ENCODE measurements at regions not wholly inside any gene's neighbourhood (a gene's known extent, or its start where the extent isn't known, plus 50 kb on each side); places are given as distances from the start of the nearest gene placed in this dataset.

- Mint-ChIP-seq H3K36me3 (no peaks in the 10 kb centered on the region), H3K4me1 (peaks cover 3% of the 10 kb centered on the region), H3K27ac (no peak overlapping the region), H3K9me3 (no peaks in the 10 kb centered on the region), H3K27me3 (peaks cover 31% of the 10 kb centered on the region), H3K4me3 (no peak overlapping the region)
- no peak for ATAC-seq (ENCODE audit: low read depth)
- no peak for DNase-seq (ENCODE audit: low spot score in 2 of 2)
Measured at GRCh38 chr17:74008196-74008595, 195.3 kb upstream of the RPL38 start.

DNA sequence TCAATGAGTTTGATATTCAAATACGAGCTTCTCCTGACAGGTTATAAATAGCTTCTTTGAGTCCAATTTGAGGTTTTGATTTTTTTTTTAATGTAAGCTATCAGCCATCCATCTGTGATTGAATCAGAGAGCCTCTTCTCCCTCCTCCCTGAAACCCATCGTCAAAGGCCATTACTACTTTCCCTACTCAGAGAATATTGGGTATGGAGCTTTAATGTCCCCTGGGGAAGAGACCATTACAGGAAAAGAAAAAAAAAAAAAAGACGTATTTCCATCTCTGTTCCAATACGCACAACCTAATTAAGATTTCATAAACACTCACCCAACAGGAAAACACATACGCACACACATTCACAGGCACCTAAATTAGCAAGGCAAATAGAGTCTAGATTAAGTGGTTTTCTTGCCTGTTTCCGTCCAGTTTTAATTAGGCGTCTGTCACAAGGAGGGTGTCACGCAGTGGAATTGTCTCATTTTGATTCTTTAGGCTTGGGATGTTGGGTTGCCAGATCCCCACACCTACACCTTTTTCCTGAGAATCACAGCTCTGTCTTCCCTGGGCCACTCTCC lies 194.3 kb upstream of the RPL38 start:
- H3K4me1 Mint-ChIP-seq, result peaks cover 3% of the 10 kb centered on the region
- no peak overlapping the region for H3K4me3 Mint-ChIP-seq
- H3K36me3 Mint-ChIP-seq, result no peaks in the 10 kb centered on the region
- DNase-seq (ENCODE audit: low spot score in 2 of 2), result no peak
- no peak for ATAC-seq (ENCODE audit: low read depth)
- no peaks in the 10 kb centered on the region for H3K9me3 Mint-ChIP-seq
- peaks cover 28% of the 10 kb centered on the region for H3K27me3 Mint-ChIP-seq
- no peak overlapping the region for H3K27ac Mint-ChIP-seq

GRCh38 chr17:74010903-74011302 lies 192.6 kb upstream of the RPL38 start:
- ATAC-seq (ENCODE audit: low read depth) (no peak), DNase-seq (ENCODE audit: low spot score in 2 of 2) (no peak)
- Mint-ChIP-seq H3K27ac (no peak overlapping the region), H3K27me3 (peaks cover 26% of the 10 kb centered on the region), H3K9me3 (no peaks in the 10 kb centered on the region), H3K4me3 (no peak overlapping the region), H3K36me3 (no peaks in the 10 kb centered on the region), H3K4me1 (peaks cover 3% of the 10 kb centered on the region)

DNA sequence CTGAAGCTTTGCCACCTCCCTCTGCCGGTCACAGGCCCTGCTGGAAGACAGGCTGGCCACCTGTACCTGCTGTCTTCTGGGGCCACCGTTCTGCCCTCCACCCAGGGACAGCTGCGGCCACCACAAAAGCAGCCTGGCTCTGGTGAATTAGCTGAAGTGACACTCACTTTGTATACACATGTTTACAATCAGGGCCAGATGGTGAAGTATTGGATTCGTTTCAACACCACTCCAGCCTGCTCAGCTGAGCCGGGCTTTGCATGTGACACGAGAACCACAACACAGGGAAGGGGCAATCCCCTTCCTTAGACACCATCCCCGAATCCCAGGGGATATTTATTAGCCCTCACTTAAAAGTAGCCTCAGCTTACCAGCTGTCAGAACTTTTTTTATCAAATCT lies 191.5 kb upstream of the RPL38 start:
- Mint-ChIP-seq H3K4me3 (no peak overlapping the region), H3K4me1 (peaks cover 3% of the 10 kb centered on the region), H3K27me3 (peaks cover 28% of the 10 kb centered on the region), H3K9me3 (no peaks in the 10 kb centered on the region), H3K27ac (no peak overlapping the region), H3K36me3 (no peaks in the 10 kb centered on the region)
- DNase-seq (ENCODE audit: low spot score in 2 of 2), result no peak
- ATAC-seq (ENCODE audit: low read depth), result no peak

GRCh38 chr17:74012465-74012864 lies 191.0 kb upstream of the RPL38 start:
- no peak for DNase-seq (ENCODE audit: low spot score in 2 of 2)
- ATAC-seq (ENCODE audit: low read depth), result no peak
- Mint-ChIP-seq H3K27me3 (peaks cover 27% of the 10 kb centered on the region), H3K36me3 (no peaks in the 10 kb centered on the region), H3K4me3 (no peak overlapping the region), H3K9me3 (no peaks in the 10 kb centered on the region), H3K27ac (no peak overlapping the region), H3K4me1 (peaks cover 3% of the 10 kb centered on the region)

GRCh38 chr17:74015316-74015715 lies 188.2 kb upstream of the RPL38 start:
- Mint-ChIP-seq H3K9me3 (no peaks in the 10 kb centered on the region), H3K27me3 (peaks cover 17% of the 10 kb centered on the region)
- no peak for DNase-seq (ENCODE audit: low spot score in 2 of 2)

DNA sequence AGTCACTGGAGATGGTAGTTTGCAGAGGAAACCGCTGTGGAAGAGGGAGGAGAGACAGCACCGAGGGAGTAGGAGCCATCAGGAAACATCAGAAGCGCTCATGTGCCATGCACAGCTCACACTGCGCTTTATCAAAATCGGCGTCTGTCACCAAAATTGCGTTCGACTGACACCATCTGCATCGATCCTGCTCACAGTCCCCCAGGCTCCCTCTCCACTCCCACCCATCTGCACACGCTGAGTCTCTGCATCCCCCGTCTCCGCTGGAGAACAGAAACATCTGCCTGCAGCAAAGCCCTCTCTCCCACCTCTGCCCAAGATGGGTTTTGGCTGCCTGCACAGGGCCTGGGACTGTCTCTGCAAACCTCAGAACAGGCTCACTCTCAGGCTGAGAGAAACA lies 187.5 kb upstream of the RPL38 start:
- no peaks in the 10 kb centered on the region for H3K36me3 Mint-ChIP-seq
- H3K9me3 Mint-ChIP-seq, result no peaks in the 10 kb centered on the region
- ATAC-seq (ENCODE audit: low read depth) (no peak), DNase-seq (ENCODE audit: low spot score in 2 of 2) (no peak)
- no peak overlapping the region for H3K27ac Mint-ChIP-seq
- H3K4me1 Mint-ChIP-seq, result peaks cover 3% of the 10 kb centered on the region
- no peak overlapping the region for H3K4me3 Mint-ChIP-seq
- peaks cover 12% of the 10 kb centered on the region for H3K27me3 Mint-ChIP-seq

More at GRCh38 chr17:74015316-74015715, 188.2 kb upstream of the RPL38 start:
- no peaks in the 10 kb centered on the region for H3K36me3 Mint-ChIP-seq
- ATAC-seq (ENCODE audit: low read depth), result no peak
- H3K27ac Mint-ChIP-seq, result no peak overlapping the region
- H3K4me1 Mint-ChIP-seq, result peaks cover 3% of the 10 kb centered on the region
- no peak overlapping the region for H3K4me3 Mint-ChIP-seq

GRCh38 chr17:74016461-74016860 lies 187.0 kb upstream of the RPL38 start:
- ATAC-seq (ENCODE audit: low read depth) (no peak), DNase-seq (ENCODE audit: low spot score in 2 of 2) (no peak)
- Mint-ChIP-seq H3K9me3 (no peaks in the 10 kb centered on the region), H3K27ac (no peak overlapping the region), H3K27me3 (peaks cover 12% of the 10 kb centered on the region), H3K36me3 (no peaks in the 10 kb centered on the region), H3K4me1 (peaks cover 3% of the 10 kb centered on the region), H3K4me3 (no peak overlapping the region)

GRCh38 chr17:74017466-74017865 lies 186.0 kb upstream of the RPL38 start:
- no peak overlapping the region for H3K4me3 Mint-ChIP-seq
- H3K36me3 Mint-ChIP-seq, result no peaks in the 10 kb centered on the region
- peaks cover under 1% of the 10 kb centered on the region for H3K4me1 Mint-ChIP-seq
- H3K27ac Mint-ChIP-seq, result no peak overlapping the region
- H3K9me3 Mint-ChIP-seq, result no peaks in the 10 kb centered on the region
- ATAC-seq (ENCODE audit: low read depth), result no peak
- no peak for DNase-seq (ENCODE audit: low spot score in 2 of 2)
- peaks cover 9% of the 10 kb centered on the region for H3K27me3 Mint-ChIP-seq

GRCh38 chr17:74018115-74018514 lies 185.4 kb upstream of the RPL38 start:
- Mint-ChIP-seq H3K4me3 (no peak overlapping the region), H3K9me3 (no peaks in the 10 kb centered on the region), H3K27me3 (peaks cover 6% of the 10 kb centered on the region), H3K27ac (no peak overlapping the region), H3K4me1 (no peaks in the 10 kb centered on the region), H3K36me3 (no peaks in the 10 kb centered on the region)
- no peak for ATAC-seq (ENCODE audit: low read depth)
- DNase-seq (ENCODE audit: low spot score in 2 of 2), result no peak

GRCh38 chr17:74019271-74019670 lies 184.2 kb upstream of the RPL38 start:
- Mint-ChIP-seq H3K4me1 (no peaks in the 10 kb centered on the region), H3K4me3 (no peak overlapping the region), H3K27me3 (peaks cover 11% of the 10 kb centered on the region), H3K36me3 (no peaks in the 10 kb centered on the region), H3K9me3 (no peaks in the 10 kb centered on the region), H3K27ac (no peak overlapping the region)
- DNase-seq (ENCODE audit: low spot score in 2 of 2), result no peak
- no peak for ATAC-seq (ENCODE audit: low read depth)

GRCh38 chr17:74019860-74020259 lies 183.6 kb upstream of the RPL38 start:
- no peaks in the 10 kb centered on the region for H3K9me3 Mint-ChIP-seq

DNA sequence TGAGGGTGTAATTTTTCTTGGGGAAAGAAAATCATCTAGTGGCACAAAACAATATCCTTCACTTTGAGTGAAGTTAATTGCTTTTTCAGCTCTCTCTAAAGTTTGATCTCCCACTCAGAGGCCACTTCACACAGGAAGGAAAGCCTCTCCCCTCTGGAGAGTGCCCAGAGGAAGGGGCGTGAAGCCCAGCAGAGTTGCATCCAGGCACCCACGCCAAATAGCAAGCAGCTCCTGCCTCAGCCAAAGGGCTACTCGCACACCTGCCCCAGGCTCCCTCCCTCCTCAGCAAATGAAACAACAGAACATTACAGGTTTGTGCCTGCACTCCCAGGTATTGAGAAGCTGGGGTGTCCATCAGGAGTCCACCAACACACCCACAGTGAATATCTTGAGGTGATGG lies 183.0 kb upstream of the RPL38 start:
- H3K27me3 Mint-ChIP-seq, result peaks cover 10% of the 10 kb centered on the region
- H3K4me1 Mint-ChIP-seq, result no peaks in the 10 kb centered on the region
- H3K27ac Mint-ChIP-seq, result no peak overlapping the region

More at GRCh38 chr17:74019860-74020259, 183.6 kb upstream of the RPL38 start:
- peaks cover 11% of the 10 kb centered on the region for H3K27me3 Mint-ChIP-seq
- DNase-seq (ENCODE audit: low spot score in 2 of 2) (no peak), ATAC-seq (ENCODE audit: low read depth) (no peak)
- H3K36me3 Mint-ChIP-seq, result no peaks in the 10 kb centered on the region
- H3K4me1 Mint-ChIP-seq, result no peaks in the 10 kb centered on the region
- H3K27ac Mint-ChIP-seq, result no peak overlapping the region
- H3K4me3 Mint-ChIP-seq, result no peak overlapping the region

DNA sequence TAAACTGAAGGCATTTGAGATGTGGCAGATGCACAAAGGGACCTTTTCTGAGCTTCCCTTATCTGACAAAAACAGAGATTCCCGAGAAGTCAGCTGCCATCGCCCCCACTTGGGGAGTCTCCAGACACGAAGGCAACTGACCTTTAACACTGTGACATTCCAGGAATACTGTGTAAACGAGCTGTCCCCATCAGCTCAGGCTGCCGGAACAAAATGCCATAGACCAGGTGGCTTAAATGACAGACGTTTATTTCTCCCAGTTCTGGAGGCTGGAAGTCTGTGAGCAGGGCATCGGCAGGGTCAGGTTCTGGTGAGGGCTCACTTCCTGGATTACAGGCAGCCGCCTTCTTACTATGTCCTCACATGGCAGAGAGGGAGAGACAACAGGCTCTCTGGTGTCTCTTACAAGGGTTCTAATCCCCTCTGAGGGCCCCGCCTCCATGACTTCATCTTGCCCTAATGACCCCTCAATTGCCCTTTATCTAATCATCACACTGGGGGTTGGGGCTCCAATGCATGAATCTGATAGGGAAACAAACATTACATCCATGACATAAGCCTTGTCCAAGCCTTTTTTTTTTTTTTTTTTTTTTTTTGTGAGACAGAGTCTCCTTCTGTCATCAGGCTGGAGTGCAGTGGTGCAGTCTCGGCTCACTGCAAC lies 178.5 kb upstream of the RPL38 start:
- DNase-seq (ENCODE audit: low spot score in 2 of 2), result no peak
- Mint-ChIP-seq H3K27ac (no peak overlapping the region), H3K36me3 (no peaks in the 10 kb centered on the region), H3K9me3 (no peaks in the 10 kb centered on the region), H3K4me1 (no peaks in the 10 kb centered on the region), H3K27me3 (peaks cover 13% of the 10 kb centered on the region), H3K4me3 (no peak overlapping the region)
- no peak for ATAC-seq (ENCODE audit: low read depth)

More for the DNA sequence above, 183.0 kb upstream of the RPL38 start:
- DNase-seq (ENCODE audit: low spot score in 2 of 2) (no peak), ATAC-seq (ENCODE audit: low read depth) (no peak)
- Mint-ChIP-seq H3K4me3 (no peak overlapping the region), H3K9me3 (no peaks in the 10 kb centered on the region), H3K36me3 (no peaks in the 10 kb centered on the region)

DNA sequence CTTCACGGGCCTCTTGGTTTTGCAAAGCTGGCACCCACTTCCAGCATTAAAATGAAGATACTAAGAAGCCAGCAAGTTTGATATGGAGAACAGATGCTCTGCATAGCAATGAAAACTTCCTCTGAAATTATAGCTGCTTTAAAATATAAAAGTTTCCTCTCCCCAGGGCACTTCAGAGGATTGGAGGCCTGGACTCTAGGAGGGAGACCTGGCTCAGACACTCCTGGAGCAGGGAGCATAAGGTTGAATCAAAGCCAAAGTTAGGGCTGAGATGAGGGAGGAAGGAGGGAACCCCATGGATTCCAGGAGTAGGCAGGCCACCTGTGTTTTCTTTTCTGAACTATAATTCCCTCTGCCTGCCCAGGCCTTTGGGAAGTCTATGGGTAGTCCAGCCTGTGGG lies 176.0 kb upstream of the RPL38 start:
- Mint-ChIP-seq H3K27me3 (peaks cover 16% of the 10 kb centered on the region), H3K4me1 (no peaks in the 10 kb centered on the region), H3K9me3 (no peaks in the 10 kb centered on the region), H3K27ac (no peak overlapping the region), H3K36me3 (no peaks in the 10 kb centered on the region), H3K4me3 (no peak overlapping the region)
- ATAC-seq (ENCODE audit: low read depth), result no peak
- DNase-seq (ENCODE audit: low spot score in 2 of 2), result no peak
